Liver (tissue), 3 donors: ENCODE measurements at regions not wholly inside any gene's neighbourhood (a gene's known extent, or its start where the extent isn't known, plus 50 kb on each side); places are given as distances from the start of the nearest gene placed in this dataset.

ENCODE experiments used
- CTCF ChIP-seq: fragments of 150-350 bp; IDR thresholded peaks from 2 replicates; pipeline ENCODE4 v1.5.1; 2017; ENCODE audit warnings: improper control_type of control experiment, low read depth, low read length; ENCODE audit not compliant: missing input control
- EGR1 ChIP-seq, 2 donors: IDR thresholded peaks; 2 replicates each; pipeline ENCODE4 v1.6.1; 2016 to 2018; ENCODE audit warnings: antibody characterized with exemption in 2 of 2, low read depth in 2 of 2
- FOXA1 ChIP-seq: IDR thresholded peaks from 2 replicates; pipeline ENCODE4 v1.6.1; 2016; ENCODE audit warnings: antibody characterized with exemption
- HNF4G ChIP-seq: IDR thresholded peaks from 2 replicates; pipeline ENCODE4 v1.6.1; 2016; ENCODE audit warnings: antibody characterized with exemption
- JUND ChIP-seq, 2 donors: IDR thresholded peaks; 2 replicates each; pipeline ENCODE4 v1.6.1; 2016; ENCODE audit warnings: antibody characterized with exemption in 2 of 2
- MAX ChIP-seq: IDR thresholded peaks from 2 replicates; pipeline ENCODE4 v1.6.1; 2016; ENCODE audit warnings: antibody characterized with exemption
- RAD21 ChIP-seq, 2 donors: IDR thresholded peaks; 2 replicates each; pipeline ENCODE4 v1.6.1; 2016; ENCODE audit warnings: antibody characterized with exemption in 2 of 2, mild to moderate bottlenecking in 2 of 2
- REST ChIP-seq: IDR thresholded peaks from 2 replicates; pipeline ENCODE4 v1.6.1; 2016; ENCODE audit warnings: antibody characterized with exemption, mild to moderate bottlenecking
- RXRA ChIP-seq, 2 donors: IDR thresholded peaks; 2 replicates each; pipeline ENCODE4 v1.6.1; 2017 to 2018; ENCODE audit warnings: antibody characterized with exemption in 2 of 2, mild to moderate bottlenecking in 1 of 2
- SP1 ChIP-seq: IDR thresholded peaks from 2 replicates; pipeline ENCODE4 v1.6.1; 2018; ENCODE audit warnings: antibody characterized with exemption, mild to moderate bottlenecking
- TAF1 ChIP-seq: conservative IDR thresholded peaks from 2 replicates; pipeline ENCODE4 v1.6.1; 2016; ENCODE audit warnings: antibody characterized with exemption, mild to moderate bottlenecking
- YY1 ChIP-seq: IDR thresholded peaks from 2 replicates; pipeline ENCODE4 v1.6.1; 2016; ENCODE audit warnings: antibody characterized with exemption, mild to moderate bottlenecking
- ZBTB33 ChIP-seq: IDR thresholded peaks from 2 replicates; pipeline ENCODE4 v1.6.1; 2016; ENCODE audit warnings: antibody characterized with exemption
- donor health status: healthy.
- donor health status: healthy.

- TF ChIP-seq ZBTB33 (no peak), RAD21 (IDR thresholded peaks at IDR 0.05) (no peak), REST (no peak), CTCF (no peak), MAX (no peak), JUND (IDR thresholded peaks at IDR 0.05) (no peak), TAF1 (no peak), HNF4G (no peak), SP1 (no peak), RXRA (IDR thresholded peaks at IDR 0.05) (no peak), YY1 (no peak), EGR1 (IDR thresholded peaks at IDR 0.05; ENCODE audit: low read depth in 2 of 2) (no peak), FOXA1 (no peak)
Measured at GRCh38 chr7:138212314-138212713, 136.1 kb downstream of the AKR1D1 start.
